ENCODE measurements at regions not wholly inside any gene's neighbourhood (a gene's known extent, or its start where the extent isn't known, plus 50 kb on each side); places are given as distances from the start of the nearest gene placed in this dataset.

DNA sequence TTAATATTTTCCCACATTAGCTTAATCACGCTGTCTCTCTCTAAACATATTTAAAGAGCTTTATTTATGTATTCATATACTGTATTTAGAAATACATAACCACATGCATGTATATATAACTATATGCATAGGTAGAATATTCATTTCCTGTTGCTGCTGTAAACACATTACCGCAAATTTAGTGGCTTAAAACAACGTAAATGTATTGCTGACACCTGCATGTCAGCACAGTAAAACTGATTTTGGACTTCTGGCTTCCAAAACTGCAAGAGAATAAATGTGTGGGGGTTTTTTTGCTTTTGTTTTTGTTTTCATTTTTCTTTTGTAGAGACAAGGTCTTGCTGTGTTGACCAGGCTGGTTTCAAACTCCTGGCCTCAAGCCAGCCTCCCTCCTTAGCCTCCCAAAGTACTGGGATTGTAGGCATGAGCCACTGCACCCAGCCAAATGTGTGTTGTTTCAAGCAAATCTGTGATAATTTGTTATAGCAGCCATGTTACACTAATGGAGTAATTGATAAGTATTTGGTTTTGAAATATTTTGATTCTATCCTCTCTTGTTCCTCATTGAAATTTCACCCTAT, 61.9 kb upstream of the CMKLR1 start:
- Histone ChIP-seq H3K4me1 (ENCODE audit: control insufficient read depth, insufficient read depth, low read length) (0 out of 2 replicates have a peak, but pooled peaks cover 7% of the 10 kb centered on the region), H3K4me3 (ENCODE audit: low read depth, low read length) (no peak overlapping the region), H3K9me3 (ENCODE audit: control insufficient read depth, insufficient read depth, low read depth, low read length) (no peaks in the 10 kb centered on the region), H3K36me3 (ENCODE audit: control insufficient read depth, insufficient read depth, low read length) (no peaks in the 10 kb centered on the region), H3K27me3 (ENCODE audit: control insufficient read depth, insufficient read depth, low read length) (no peaks in the 10 kb centered on the region), H3K27ac (ENCODE audit: low read depth, low read length) (no peak overlapping the region), H3K9ac (ENCODE audit: low read length) (no peak overlapping the region)

DNA sequence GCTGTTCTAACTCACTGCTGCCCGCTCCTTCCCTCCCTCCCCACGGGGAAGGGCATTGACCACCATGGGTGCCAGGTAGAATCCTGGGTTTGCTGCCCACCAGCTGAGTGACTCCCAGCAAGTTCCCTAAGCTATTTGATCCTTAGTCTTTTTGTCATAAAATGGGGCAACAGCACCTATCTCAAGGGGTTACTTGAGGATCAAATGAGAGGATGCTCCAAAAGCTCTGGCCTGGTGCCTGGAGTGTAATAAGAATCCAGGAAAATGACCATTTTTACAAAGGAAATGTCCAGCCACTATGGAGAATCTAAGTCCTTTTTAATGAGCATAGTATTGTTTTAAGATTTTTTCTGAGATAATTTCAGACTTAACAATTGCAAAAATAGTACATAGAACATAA, 61.4 kb upstream of the CMKLR1 start:
- no peak overlapping the region for H3K4me3 ChIP-seq (ENCODE audit: low read depth, low read length)
- H3K9me3 ChIP-seq (ENCODE audit: control insufficient read depth, insufficient read depth, low read depth, low read length): no peaks in the 10 kb centered on the region
- H3K36me3 ChIP-seq (ENCODE audit: control insufficient read depth, insufficient read depth, low read length): no peaks in the 10 kb centered on the region
- 0 out of 2 replicates have a peak, but pooled peaks cover 7% of the 10 kb centered on the region for H3K4me1 ChIP-seq (ENCODE audit: control insufficient read depth, insufficient read depth, low read length)
- no peak overlapping the region for H3K27ac ChIP-seq (ENCODE audit: low read depth, low read length)
- H3K9ac ChIP-seq (ENCODE audit: low read length): no peak overlapping the region
- no peaks in the 10 kb centered on the region for H3K27me3 ChIP-seq (ENCODE audit: control insufficient read depth, insufficient read depth, low read length)

DNA sequence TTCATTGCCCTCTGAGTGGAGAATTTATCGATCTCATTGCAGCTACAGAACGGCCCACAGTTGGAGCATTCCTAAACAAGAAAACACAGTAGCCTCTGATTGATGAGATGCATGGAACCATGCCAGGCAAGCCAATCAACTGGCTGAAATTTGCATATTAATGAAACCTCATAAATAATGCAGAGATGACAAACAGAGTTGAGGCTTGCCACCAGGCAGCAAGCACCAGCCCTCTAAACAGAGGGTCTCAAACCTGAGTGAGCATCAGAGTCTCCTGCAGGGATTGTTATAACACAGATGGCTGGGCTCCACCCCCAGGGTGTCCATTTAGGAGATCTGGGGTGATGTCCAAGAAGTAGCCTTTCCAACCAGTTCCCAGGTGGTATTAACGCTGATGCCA, 60.9 kb upstream of the CMKLR1 start:
- H3K4me3 ChIP-seq (ENCODE audit: low read depth, low read length): no peak overlapping the region
- H3K9ac ChIP-seq (ENCODE audit: low read length): no peak overlapping the region
- no peaks in the 10 kb centered on the region for H3K27me3 ChIP-seq (ENCODE audit: control insufficient read depth, insufficient read depth, low read length)
- no peaks in the 10 kb centered on the region for H3K9me3 ChIP-seq (ENCODE audit: control insufficient read depth, insufficient read depth, low read depth, low read length)
- H3K27ac ChIP-seq (ENCODE audit: low read depth, low read length): no peak overlapping the region
- 0 out of 2 replicates have a peak, but pooled peaks cover 7% of the 10 kb centered on the region for H3K4me1 ChIP-seq (ENCODE audit: control insufficient read depth, insufficient read depth, low read length)
- H3K36me3 ChIP-seq (ENCODE audit: control insufficient read depth, insufficient read depth, low read length): no peaks in the 10 kb centered on the region

DNA sequence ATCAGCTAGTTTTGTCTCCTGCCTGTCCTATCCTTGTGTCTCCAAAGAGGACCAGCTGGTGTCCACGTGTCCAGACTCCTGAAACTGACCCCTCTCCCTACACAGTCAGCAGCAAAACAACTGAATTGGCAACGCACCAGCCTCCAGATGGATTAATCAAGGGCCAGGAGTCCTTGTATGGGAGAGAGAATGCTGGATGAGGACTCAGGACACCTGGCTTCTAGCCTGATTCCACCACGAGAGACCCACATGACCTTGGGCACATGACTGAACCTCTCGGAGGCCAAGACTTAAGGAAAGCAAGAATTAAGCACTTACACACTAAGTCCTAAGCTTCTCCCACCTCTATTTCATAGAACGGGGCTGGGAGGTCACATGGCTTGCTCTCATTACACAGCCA, 60.4 kb upstream of the CMKLR1 start:
- Histone ChIP-seq H3K27ac (ENCODE audit: low read depth, low read length) (no peak overlapping the region), H3K4me1 (ENCODE audit: control insufficient read depth, insufficient read depth, low read length) (0 out of 2 replicates have a peak, but pooled peaks cover 7% of the 10 kb centered on the region), H3K4me3 (ENCODE audit: low read depth, low read length) (no peak overlapping the region)

DNA sequence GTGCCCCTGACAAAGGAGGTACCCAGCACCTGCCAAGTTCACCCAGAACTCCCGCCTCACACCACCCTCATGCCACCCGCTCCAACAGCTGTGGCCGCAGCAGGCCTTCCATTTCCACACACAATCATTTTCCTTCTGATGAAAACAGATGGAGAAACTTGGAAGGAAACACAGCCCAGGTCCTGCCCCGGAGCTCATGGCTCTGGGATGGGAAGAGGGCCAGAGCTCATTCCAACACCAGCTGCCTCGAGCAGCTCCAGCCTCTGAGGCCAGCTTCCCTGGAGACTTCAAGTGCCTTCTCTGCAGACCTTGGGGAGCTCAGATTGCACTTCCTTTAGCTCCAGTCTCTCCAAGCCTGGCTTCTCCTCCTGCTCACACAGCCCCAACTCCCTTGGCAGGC, 55.1 kb upstream of the CMKLR1 start:
- H3K4me1 ChIP-seq (ENCODE audit: control insufficient read depth, insufficient read depth, low read length): peaks cover 7% of the 10 kb centered on the region; the same call in 1 of the 2 replicates
- H3K36me3 ChIP-seq (ENCODE audit: control insufficient read depth, insufficient read depth, low read length): no peaks in the 10 kb centered on the region
- no peaks in the 10 kb centered on the region for H3K9me3 ChIP-seq (ENCODE audit: control insufficient read depth, insufficient read depth, low read depth, low read length)
- no peak overlapping the region for H3K9ac ChIP-seq (ENCODE audit: low read length)
- H3K4me3 ChIP-seq (ENCODE audit: low read depth, low read length): no peak overlapping the region
- H3K27ac ChIP-seq (ENCODE audit: low read depth, low read length): no peak overlapping the region
- H3K27me3 ChIP-seq (ENCODE audit: control insufficient read depth, insufficient read depth, low read length): no peaks in the 10 kb centered on the region

More for the DNA sequence above, 60.4 kb upstream of the CMKLR1 start:
- Histone ChIP-seq H3K9ac (ENCODE audit: low read length) (no peak overlapping the region), H3K36me3 (ENCODE audit: control insufficient read depth, insufficient read depth, low read length) (no peaks in the 10 kb centered on the region), H3K9me3 (ENCODE audit: control insufficient read depth, insufficient read depth, low read depth, low read length) (no peaks in the 10 kb centered on the region), H3K27me3 (ENCODE audit: control insufficient read depth, insufficient read depth, low read length) (no peaks in the 10 kb centered on the region)

DNA sequence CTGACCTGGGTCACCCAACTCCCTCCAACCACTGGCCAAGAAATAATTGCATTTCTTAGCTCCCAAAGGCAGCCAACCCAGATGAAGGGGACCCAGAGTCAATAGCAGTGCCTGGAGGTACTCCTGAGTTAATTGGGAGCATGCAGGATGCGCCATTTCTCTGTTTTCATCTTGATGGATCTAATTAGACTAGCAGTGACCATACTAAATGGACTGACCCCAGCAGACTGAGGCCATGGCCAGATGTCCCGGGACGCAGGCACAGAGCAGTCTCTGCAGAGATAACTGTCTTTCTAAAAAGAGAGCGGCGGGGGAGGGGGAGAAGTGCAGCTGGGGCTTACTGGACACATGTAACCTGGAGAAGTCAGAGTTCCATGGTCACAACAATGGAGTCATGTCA, 53.2 kb upstream of the CMKLR1 start:
- Histone ChIP-seq H3K36me3 (ENCODE audit: control insufficient read depth, insufficient read depth, low read length) (no peaks in the 10 kb centered on the region), H3K27ac (ENCODE audit: low read depth, low read length) (no peak overlapping the region), H3K4me3 (ENCODE audit: low read depth, low read length) (no peak overlapping the region), H3K27me3 (ENCODE audit: control insufficient read depth, insufficient read depth, low read length) (no peaks in the 10 kb centered on the region), H3K4me1 (ENCODE audit: control insufficient read depth, insufficient read depth, low read length) (peaks cover 7% of the 10 kb centered on the region; the same call in 1 of the 2 replicates), H3K9me3 (ENCODE audit: control insufficient read depth, insufficient read depth, low read depth, low read length) (no peaks in the 10 kb centered on the region), H3K9ac (ENCODE audit: low read length) (no peak overlapping the region)

DNA sequence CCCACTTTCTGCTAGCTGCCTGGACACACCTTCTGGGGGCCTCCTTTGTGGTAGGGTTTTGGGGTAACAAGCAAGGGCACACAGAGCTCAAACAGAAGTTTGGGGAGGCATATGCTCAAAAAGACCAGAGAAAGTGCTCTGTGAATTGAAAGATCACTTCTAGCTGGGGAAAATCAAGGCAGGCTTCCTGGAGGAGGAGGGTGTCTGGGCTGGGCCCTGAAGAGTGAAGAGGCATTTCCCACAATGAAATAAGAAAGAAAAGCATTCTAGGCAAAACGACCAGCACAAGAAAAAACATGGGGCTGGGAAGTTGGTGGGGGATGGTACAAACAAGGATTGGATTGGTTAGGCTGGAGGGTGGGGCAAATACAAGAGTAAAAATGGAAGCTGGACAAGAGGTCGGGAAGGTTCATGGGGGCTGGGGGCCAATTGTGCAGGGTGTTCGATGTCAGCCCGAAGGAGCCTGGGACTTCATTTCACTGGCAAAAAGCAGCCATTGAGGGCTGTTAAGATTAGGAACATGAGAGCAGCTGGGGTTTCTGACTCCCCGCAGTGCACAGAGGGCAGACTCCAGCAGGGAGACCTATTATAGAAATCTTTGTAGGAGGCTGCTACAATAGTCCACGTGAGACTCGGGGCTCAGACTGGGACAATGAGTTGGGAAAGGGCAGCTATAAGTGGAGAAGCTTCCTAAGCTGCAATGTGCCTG, 51.5 kb upstream of the CMKLR1 start:
- Histone ChIP-seq H3K27ac (ENCODE audit: low read depth, low read length) (no peak overlapping the region), H3K27me3 (ENCODE audit: control insufficient read depth, insufficient read depth, low read length) (no peaks in the 10 kb centered on the region), H3K36me3 (ENCODE audit: control insufficient read depth, insufficient read depth, low read length) (no peaks in the 10 kb centered on the region), H3K9ac (ENCODE audit: low read length) (no peak overlapping the region), H3K4me3 (ENCODE audit: low read depth, low read length) (no peak overlapping the region), H3K4me1 (ENCODE audit: control insufficient read depth, insufficient read depth, low read length) (peaks cover 7% of the 10 kb centered on the region; the same call in 1 of the 2 replicates), H3K9me3 (ENCODE audit: control insufficient read depth, insufficient read depth, low read depth, low read length) (no peaks in the 10 kb centered on the region)

DNA sequence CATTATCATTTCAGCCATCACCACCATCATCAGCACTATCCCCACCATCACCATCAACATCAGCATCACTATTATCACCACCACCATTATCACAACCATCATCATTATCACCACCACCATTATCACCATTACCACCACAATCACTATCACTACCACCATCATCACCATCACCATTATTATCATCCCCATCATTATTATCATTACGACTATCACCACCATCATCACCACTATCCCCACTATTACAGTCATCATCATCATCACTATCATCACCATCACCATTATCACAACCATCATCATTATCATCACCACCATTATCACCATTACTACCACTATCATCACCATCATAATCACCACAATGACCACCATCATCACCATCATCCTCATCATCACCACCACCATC, 50.4 kb upstream of the CMKLR1 start:
- no peak overlapping the region for H3K4me3 ChIP-seq (ENCODE audit: low read depth, low read length)
- no peak overlapping the region for H3K9ac ChIP-seq (ENCODE audit: low read length)
- H3K9me3 ChIP-seq (ENCODE audit: control insufficient read depth, insufficient read depth, low read depth, low read length): peaks cover 9% of the 10 kb centered on the region
- H3K4me1 ChIP-seq (ENCODE audit: control insufficient read depth, insufficient read depth, low read length): peaks cover 7% of the 10 kb centered on the region; the same call in 1 of the 2 replicates
- no peak overlapping the region for H3K27ac ChIP-seq (ENCODE audit: low read depth, low read length)
- H3K27me3 ChIP-seq (ENCODE audit: control insufficient read depth, insufficient read depth, low read length): no peaks in the 10 kb centered on the region
- no peaks in the 10 kb centered on the region for H3K36me3 ChIP-seq (ENCODE audit: control insufficient read depth, insufficient read depth, low read length)

All from HUES6 (cell line).